Left renal cortex interstitium (tissue), 4 donors: ENCODE measurements at regions not wholly inside any gene's neighbourhood (a gene's known extent, or its start where the extent isn't known, plus 50 kb on each side); places are given as distances from the start of the nearest gene placed in this dataset.
"Not testable (repeated sequence)": the region's sequence is repeated elsewhere in the genome, so short reads cannot be mapped to it uniquely, and the experiment has no call there.

Source experiments
- DNase-seq, 4 donors: peaks; one replicate each; pipeline ENCODE4 v3.0.0-alpha.2; 2013; ENCODE audit warnings: low read depth in 4 of 4, low spot score in 2 of 4, missing footprints in 1 of 4

GRCh38 chr2:193352665-193353242, 1158.0 kb upstream of the TMEFF2 start:
- not testable (repeated sequence) for DNase-seq

DNA sequence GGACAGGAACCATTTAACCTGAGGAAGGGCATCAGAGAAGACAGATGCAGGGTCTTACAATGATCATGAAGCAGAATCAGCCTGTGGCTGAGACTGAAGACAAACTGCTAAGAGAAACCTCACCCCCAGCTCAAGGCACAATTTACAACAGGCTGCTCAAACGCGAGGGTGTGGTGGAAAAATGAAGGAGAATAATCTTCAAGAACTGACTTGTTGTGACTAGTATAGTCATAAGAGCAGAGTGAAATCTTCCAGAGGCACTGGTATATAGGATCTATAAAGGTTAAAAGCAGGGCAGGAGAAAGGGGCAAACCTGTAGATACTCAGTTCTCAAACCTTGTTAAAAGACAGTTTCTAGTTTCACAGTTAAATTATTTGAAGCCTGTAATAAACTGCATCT, 1155.8 kb upstream of the TMEFF2 start:
- no peak for DNase-seq

DNA sequence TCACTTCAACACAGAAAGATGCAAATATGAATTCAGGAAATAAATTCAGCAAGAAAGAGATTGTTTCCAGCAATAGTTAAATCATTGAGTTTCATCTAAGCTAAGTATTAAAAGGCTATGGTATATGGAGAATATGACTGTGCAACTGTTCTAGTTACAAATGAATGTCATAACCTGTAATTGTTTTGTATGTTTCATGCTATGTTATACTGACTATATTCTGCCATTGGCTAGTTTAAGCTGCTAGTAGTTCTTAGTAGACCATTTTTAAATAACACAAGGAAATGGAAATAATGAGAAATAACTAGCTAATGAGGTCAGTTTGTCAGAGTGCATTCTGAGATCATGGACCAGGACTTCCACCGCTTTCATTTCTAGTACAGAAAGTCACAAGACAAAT, 1154.9 kb upstream of the TMEFF2 start:
- no peak for DNase-seq

DNA sequence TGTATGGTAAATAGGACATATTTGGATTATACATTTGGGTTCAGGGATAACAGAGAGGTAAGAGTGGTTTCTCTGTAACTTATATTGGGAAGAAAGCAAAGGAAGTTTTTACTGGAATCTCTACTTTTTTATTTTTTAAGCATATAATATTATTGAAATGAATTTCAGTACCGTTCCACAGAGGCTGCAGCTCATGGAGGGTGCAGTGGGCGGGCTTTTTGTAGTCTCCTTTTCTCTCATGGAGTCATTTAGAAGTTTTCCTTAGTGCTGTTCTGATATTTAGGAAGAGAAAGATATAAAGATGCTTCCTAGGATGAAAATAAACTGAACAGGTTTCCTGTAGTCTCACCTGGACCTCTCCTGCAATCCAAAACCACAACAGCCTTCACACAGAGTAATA, 1153.3 kb upstream of the TMEFF2 start:
- no peak for DNase-seq

GRCh38 chr2:193336781-193337180, 1142.0 kb upstream of the TMEFF2 start:
- no peak for DNase-seq

DNA sequence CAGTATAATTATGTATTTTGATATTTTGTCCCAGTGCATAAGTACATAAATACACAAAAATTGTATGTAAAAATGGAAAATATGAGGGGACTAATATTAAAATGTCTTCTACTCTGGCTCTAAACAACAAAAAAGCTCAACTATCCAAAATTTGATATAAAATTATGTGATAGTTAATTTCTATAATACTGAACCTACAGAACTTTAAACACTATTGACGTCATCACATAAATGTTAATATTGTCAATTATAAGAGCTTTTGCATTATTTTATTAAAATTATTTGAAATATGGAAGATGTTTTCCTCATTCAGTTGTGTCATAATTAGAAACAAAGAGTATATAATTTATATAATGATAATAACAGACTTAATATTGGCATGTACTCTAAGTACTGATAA, 1139.7 kb upstream of the TMEFF2 start:
- DNase-seq: no peak

GRCh38 chr2:193333539-193333938, 1138.8 kb upstream of the TMEFF2 start:
- DNase-seq: no peak

GRCh38 chr2:193332941-193333340, 1138.2 kb upstream of the TMEFF2 start:
- no peak for DNase-seq

GRCh38 chr2:193331676-193332075, 1136.9 kb upstream of the TMEFF2 start:
- DNase-seq: no peak

GRCh38 chr2:193326296-193326695, 1131.6 kb upstream of the TMEFF2 start:
- DNase-seq: no peak

DNA sequence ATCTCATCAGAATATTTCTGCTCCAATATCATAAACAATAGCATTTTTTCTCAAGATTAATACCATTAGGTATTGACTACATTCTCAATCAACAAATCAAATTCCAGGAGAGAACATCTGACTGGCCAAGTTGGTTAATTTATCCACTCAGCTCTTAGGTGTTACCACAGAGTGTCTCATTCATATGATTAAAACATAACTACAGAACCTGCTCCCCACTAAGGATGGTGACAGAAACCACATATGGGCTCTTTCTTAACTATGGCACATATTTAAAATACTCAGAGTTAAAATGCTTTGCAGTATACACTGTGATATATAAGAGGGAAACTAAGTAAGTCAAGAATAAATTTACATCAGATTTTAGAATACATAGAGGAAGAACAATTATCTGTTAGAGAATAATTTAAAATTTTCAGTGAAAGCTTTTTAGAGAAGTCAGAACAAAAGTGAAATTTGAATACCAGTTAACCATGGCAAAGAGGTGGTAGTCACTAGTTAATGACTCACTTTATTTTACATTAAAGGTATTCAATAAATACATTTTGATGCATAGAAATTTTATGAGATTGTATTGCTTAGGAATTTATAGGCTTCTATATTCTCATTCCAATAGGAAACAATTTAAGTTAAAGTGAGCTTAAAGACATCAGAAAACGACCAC, 1120.8 kb upstream of the TMEFF2 start:
- DNase-seq: no peak

GRCh38 chr2:193303464-193303863, 1108.7 kb upstream of the TMEFF2 start:
- no peak for DNase-seq

DNA sequence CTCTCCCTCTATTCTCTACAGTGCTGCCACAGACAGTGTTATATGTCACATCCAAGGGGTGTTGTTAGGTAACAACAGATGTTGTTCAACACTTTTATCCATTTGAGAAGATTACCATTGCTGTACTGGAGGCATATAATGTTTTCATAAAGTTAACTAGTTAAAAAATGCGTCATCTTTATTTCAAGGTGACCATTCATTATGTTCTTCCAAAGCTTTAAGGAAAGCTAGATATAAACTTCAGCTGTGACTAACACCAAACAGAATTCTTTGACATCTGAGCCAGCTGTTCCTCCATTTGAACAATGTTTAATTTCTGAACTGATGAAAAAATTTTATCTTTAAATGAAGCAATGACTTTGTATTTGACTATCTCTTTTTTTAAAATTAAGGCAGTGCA, 1099.6 kb upstream of the TMEFF2 start:
- DNase-seq: no peak

GRCh38 chr2:193279361-193279760, 1084.6 kb upstream of the TMEFF2 start:
- DNase-seq: no peak

GRCh38 chr2:193276988-193277387, 1082.3 kb upstream of the TMEFF2 start:
- DNase-seq: no peak

- DNase-seq: no peak
These were observed 1081.8 kb upstream of the TMEFF2 start for GRCh38 chr2:193276560-193276959.

DNA sequence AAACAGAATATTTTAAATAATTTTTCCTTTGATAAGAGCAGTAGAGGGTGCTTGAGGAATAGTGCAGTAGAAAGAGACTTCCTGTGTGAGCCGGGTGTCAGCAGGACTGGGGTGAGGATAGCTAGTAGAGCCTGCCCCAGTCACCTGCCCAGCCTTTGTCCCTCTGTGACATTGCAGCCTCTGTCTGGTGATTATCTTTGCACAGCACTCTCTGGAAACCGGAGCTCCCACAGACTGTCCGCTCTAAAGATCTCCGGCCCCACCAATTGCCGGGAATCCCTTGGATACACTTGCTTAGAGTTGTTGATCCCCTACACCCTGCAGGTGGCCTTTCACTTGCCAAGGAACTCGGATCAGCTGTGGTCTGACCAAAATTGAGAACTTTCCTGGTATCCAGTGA, 1081.3 kb upstream of the TMEFF2 start:
- no peak for DNase-seq

- no peak for DNase-seq
These were observed 1077.3 kb upstream of the TMEFF2 start for GRCh38 chr2:193272011-193272410.

- no peak for DNase-seq
These were observed 1076.1 kb upstream of the TMEFF2 start for GRCh38 chr2:193270816-193271215.

GRCh38 chr2:193267496-193268002, 1072.8 kb upstream of the TMEFF2 start:
- DNase-seq: no peak

- DNase-seq: no peak
These were observed 1058.3 kb upstream of the TMEFF2 start for GRCh38 chr2:193253014-193253530.

- no peak for DNase-seq
These were observed 1057.2 kb upstream of the TMEFF2 start for GRCh38 chr2:193251909-193252308.
